DMS53 treated with DMSO at 0.1 percent for 48 hours (cell line): ENCODE measurements at regions not wholly inside any gene's neighbourhood (a gene's known extent, or its start where the extent isn't known, plus 50 kb on each side); places are given as distances from the start of the nearest gene placed in this dataset.
"Not testable (repeated sequence)": the region's sequence is repeated elsewhere in the genome, so short reads cannot be mapped to it uniquely, and the experiment has no call there.

Experiments
- DNase-seq: peaks from one replicate; lab custom pipeline; 2025; ENCODE audit not compliant: unreplicated experiment; lab: John Stamatoyannopoulos, UW

DNA sequence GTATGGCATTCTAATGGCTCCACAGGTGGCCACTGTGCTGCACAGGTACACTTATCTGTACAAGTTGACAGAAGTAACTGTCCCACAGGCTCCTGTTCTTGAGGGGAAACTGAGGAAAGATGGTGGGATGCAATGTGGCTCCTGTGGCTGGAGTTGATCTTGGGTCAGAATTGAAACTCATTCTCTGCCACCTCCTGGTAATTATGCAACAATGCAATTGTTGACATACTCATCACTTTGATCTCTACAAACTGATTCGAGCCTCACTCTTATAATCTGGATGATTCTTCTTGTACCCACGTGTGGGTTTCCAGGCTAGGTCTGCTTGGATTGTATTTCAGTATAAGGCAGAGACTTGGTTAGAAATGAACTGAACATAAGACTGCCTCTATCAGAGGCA is 148.8 kb downstream of the CCNG2 start:
- no peak for DNase-seq

DNA sequence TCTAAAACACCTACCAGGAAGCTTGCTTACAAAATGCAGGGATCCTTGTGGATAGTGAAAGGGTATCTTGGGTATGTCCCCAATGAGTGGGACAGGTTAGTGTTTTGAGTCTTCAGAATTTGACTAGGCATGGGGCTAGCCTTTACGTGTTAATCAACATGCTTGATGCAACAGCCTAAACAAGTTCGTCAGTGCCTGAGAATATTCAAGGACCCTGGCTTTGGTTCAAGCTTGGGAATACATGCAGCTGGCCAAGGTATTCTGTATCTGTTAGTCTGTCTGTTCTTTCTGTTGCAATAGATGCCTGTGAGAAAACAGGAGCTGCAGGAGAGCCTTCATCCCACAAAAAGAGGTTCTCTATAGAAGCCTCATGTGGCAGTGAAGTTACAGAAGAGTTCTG is 149.5 kb downstream of the CCNG2 start:
- no peak for DNase-seq

DNA sequence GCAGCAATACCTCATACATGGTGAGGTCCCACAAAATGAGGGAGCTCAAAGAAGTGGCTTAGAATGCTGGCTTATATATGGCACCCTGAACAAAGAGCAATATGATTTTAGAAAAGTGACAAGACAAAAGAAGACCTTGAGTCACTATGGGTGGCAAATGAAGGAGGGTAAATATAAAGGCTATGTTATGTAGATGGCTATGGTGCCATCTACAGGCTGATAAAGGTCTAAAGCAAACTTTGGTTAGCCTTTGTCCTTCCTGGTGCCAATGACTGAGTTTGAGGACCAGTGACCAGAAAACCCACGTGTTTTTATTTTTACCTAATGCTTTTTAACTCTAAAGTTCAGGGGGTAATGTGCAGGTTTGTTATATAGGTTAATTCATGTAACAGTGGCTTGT is 151.8 kb downstream of the CCNG2 start:
- peak; percentile 55 for DNase-seq

DNA sequence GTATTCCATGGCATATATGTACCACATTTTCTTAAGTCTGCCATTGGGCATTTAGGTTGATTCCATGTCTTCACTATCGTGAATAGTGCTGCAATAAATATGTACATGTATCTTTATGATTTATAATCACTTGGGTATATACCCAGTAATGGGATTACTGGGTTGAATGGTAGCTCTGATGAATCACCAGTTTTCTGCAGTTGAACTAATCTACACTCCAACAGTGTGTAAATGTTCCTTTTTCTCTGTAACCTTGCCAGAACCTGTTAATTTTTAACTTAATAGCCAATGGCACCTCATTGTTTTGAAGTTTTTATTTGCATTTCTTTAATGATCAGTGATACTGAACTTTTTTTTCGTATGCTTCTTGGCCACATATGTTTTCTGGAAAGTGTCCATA is 152.5 kb downstream of the CCNG2 start:
- no peak for DNase-seq

DNA sequence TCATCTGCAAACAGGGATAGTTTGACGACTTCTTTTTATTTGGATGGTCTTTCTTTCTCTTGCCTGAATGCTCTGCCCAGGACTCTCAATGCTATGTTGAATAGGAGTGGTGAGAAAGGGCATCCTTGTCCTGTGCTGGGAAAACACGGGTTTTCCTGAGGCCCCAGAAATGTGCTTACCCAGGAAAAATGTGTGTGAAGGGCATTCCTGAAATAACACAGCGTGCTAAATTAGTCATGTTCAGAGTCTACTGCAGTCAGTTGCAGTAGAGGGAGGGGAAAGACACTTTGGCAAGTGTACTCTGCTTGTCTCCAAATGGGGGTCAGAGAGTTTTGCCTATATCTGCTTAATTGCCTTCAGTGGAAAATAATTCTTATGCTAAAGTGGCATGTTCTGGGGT is 153.9 kb downstream of the CCNG2 start:
- DNase-seq: no peak

DNA sequence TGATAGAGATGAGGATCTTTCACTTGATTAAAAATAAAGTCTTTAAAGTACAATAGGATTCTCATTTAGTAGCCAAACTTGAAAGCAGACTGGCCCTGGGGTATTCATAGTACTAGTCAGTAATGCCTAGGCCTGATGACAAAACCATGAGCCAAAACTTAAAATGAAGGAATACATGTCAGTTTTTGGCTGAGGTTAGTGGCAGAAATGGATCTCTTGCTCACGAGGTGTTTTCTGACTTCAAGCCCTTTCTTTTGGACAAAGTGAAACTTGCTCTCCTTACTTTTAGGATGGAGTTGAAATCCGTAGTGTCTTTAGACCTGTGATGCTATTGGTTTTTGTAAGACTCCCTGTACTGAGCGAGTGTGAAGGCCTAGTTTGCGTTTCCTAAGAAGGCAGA is 157.7 kb downstream of the CCNG2 start:
- no peak for DNase-seq

DNA sequence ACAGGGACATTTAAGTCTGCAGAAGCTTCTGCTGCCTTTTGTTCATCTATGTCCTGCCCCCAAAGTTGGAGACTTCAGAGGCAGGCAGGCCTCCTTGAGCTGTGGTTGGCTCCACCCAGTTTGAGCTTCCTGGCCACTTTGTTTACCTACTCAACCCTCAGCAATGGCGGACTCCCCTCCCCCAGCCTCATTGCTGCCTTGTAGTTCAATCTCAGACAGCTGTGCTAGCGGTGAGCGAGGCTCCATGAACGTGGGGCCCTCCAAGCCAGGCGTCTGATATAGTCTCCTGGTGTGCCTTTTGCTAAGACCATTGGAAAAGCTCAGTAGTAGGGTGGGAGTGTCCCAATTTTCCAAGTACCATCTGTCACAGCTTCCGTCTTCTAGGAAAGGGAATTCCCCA is 170.1 kb downstream of the CCNG2 start:
- DNase-seq: no peak

DNA sequence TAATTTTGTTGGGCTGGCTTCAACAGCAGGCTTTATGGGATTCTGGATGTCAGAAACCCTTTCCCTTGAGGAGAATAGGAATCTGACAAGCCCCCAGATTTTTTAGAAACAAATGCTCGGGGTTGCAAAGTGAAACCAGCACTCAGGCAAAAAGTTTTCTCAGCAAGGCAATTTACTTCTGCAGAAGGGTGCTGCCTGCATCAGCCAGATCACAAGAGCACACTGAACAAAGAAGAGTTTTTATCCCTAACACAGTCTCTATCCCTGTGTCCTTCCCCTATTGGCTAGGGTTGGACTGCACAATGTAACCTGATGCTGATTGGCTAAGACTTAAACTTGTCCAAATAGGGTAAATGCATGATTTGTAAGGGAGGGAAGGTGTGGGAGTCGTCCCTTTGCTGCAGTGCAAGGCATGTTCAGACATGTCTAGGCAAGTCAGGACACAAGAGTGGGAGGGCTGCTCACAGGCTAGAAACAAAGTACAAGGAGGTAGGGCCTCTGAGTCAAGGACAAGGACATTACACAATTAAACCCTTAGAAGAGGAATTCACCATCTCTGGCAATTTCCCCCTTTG is 175.8 kb downstream of the CCNG2 start:
- DNase-seq: no peak

DNA sequence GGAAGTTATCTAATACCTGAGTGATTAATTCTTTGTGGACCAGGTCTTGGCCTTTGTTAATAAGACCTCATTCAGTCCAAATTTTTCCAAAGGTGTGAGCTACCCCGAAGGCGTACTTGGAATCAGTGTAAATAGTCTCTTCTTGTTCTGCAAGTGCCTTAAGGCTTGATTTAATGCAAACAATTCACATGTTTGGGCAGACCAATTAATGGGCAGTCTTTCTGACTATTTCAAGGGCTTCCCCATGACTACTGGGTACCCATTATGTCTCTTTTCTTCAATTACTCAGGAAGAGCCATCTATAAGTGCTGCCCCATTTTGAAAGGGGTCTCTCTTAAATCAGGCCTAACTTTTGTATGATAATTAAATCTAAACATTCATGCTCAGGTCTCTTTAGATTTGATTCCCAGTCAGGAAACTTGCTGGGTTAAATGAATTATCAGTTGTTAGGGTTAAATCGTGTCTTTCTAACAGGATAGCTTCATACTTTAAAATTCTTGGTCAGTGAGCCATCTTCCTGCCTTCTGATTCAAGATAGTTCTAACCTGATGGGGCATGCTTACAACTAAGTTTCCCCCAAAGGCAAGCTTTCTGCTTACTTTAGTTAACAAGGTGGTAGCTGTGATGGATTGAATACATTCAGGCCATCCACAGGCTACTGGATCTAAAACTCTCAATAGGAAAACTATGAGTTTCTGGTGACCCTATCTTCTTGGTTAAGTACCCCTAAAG is 179.6 kb downstream of the CCNG2 start:
- no peak for DNase-seq

DNA sequence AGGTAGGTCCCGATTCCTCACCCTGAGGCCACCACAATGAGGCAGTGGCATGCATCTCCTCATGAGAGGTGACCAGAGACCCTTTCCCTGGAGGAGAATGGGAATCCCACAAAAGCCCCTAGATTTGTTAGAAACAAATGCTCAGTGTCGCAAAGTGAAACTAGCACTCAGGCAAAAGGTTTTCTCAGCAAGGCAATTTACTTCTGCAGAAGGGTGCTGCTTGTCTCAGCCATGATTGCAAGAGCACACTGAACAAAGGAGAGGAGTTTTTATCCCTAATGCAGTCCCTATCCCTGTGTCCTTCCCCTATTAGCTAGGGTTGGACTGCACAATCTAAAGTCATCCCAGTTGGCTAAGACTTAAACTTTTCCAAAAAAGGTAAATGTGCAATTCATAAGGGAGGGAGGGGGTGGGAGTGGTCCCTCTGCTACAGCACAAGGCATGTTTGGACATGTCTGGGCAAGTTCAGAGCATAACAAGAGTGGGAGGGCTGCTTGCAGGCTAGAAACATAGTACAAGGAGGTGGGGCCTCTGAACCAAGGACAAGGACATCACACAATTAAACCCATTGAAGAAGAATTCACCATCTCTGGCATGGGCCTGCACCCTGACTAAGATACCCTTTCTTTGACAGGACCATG is 185.3 kb downstream of the CCNG2 start:
- no peak for DNase-seq

DNA sequence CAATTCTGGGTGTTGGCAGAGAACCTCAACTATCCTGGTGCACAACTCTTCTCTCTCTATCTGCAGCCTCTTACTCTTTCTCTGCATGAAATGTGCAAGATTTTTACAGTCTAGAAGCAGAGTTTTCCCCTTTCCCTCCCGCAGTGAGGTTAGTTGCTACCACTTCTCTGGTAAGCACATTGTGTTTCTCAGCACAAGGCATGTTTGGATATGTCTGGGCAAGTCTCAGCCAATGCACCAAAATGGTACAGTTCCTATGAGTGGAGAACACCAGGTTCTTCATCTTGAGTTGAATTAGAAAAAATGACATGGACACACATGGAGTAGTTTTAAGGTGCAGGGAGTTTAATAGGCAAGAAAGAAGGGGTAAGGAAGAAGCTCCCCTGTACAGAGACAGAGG is 187.0 kb downstream of the CCNG2 start:
- DNase-seq: no peak

DNA sequence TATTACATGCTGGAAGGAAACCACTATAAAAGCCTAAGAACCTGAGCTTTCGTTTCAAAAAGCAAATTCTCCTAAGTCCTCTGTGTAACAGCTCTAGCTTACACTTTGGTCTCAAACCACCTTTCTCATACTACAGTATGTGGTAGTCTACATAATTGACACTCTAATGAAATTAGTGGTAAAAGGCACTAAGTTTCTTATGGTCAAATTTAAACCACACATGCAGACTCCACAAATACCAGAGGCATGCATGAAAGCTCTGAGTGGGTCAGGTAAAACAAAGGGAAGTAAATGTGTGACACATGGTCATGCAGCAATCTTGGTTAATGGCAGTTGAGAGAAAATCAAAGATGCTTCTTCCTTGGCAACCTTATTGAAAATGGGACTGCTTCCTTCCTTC is 187.8 kb downstream of the CCNG2 start:
- no peak for DNase-seq

DNA sequence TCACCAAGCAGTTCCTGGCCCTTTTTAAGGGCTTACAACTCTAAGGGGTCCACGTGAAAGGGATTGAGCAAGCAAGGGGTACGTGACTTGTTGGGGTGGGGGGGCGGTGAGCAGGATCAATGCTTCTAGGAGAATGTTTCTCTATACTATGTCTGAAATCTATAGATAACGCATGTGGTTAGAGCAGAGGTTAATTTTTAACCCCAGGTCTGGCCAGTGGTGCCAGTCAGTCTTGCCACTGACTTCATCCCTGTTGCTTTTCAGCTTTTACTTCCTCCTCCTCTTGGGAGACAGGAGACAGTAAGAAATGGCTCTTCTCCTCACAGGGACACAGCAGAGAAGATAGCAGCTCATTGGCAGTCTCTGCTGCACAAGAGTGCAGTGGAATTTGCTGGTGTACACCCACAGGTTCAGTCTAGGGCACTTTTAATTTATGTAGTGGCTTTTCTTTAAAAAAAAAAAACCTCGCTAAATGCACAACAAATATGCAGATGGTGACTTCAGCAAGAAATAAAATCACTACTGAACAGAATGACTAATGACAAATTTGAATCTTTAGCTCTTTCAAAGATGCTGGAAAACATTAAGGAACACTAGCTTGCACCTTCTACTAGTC is 190.5 kb downstream of the CCNG2 start:
- DNase-seq: peak; percentile 79

DNA sequence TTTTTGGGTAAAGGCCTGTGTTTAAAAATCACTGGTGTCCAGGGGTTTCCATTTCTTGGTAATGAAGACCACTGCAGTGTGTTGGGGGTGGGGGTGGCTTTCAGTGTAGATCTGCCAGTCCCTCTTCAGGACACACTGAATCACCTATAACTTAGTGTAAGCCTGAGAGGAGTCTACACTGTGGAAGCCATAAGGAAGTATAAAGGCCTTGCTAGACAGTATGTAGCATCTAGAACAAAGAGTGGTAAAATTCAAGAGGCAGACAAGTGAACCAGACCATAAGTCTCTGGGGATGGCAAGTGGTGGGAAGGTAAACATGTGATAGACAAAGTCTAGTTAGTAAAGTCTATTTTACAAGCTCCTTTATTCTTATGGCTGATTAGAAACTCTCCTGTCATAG is 191.8 kb downstream of the CCNG2 start:
- DNase-seq: no peak

DNA sequence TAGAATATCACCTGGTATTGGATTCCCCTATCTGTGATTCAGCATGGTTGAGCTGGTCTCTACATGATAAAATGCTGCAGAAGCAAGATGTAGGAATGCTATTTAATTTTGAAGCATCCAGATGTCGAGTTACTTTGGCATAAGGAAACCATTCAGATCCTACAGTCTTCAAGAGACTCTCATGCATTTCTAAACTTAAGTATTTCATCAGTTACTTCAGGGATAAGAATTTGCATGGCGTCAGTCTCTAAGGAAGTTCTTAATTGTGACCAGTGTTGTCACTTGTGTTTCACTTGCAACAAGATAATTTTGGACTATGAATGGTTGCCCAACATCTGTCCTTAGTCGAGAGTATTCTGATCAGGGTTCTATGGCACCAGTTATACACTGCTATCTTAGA is 192.4 kb downstream of the CCNG2 start:
- no peak for DNase-seq

DNA sequence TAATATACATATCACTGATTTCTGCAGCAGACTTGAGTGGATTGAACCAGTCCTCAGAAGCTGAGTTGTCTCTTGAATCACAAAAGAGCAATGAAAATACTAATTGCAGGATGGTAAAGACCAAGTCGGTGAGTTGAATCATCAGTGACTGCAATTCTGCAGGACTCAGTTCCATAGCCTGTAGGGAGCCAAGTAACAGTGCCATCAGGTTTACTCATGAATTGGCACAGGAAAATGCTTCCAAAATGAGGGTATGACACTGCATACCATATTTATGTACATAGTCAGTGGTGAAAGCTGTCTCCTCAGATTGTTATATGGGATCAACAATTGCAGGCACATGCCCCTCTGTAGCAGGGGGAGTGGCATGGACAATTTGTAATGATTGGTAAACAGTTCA is 192.8 kb downstream of the CCNG2 start:
- no peak for DNase-seq

DNA sequence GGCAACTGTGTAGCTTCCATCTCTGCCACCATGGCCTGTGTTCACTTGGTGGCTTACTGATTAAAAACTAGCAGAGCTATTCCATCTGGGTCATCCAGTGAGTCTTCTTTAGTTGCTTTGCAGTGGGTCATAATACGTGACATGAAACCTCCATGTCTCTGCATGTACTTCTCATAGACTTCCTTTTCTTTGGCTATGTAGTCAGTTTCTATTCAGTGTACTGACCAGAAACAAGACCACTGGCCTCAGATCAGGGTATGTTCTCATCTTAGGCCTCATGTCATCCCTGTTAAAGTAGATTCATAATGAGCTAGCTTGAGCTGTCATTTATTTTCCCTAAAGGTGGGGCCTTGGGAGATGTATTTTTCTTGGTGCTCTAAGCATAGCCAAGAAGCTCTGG is 195.2 kb downstream of the CCNG2 start:
- DNase-seq: no peak

DNA sequence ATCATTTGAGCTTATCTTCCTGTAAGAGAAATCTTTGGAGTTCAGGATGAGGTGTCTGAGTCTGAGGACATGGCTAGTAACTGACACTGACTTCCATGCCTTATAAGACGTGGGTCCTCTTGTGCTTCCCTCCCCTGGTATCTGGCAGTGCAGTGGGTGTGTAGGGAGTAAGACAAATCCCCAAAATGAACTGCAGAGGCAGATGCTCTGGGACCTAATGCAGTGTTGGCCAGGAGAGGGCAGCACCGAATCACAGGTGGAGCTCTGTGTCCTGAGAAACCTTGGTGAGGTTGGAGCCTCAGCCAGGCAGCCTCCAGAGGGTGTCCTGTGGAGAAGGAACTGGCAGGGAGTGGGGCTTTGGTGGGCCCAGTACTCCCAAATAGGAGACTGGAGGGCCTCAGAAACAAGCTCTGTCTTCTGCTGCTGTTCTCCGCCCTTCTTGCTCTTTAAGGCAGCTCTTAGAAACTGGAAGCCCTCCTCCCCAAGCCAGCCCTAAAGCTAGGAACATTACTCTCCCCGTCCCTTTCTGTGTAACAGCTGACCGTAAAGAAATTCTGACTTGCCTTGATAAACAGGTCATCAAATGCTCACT is 196.8 kb downstream of the CCNG2 start:
- not testable (repeated sequence) for DNase-seq

DNA sequence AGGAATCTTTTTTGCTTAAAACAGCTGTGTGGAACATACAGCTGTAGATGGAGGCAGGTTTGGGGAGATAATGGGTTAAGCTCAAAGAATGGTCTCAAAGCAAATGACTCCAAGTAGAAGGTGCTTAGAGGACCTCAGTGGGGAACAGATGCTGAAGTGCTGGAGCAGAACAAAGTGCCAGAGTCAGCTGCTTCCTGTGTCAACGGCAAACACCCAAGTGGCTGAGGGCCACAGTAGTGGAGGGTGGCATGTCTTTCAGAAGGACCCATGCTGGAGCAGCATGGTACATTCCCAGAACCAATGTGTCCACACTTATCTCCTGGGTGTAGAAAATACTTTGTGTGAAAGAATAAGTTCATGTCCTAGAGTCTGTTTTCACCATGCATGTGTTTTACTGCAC is 197.5 kb downstream of the CCNG2 start:
- DNase-seq: peak; percentile 40

DNA sequence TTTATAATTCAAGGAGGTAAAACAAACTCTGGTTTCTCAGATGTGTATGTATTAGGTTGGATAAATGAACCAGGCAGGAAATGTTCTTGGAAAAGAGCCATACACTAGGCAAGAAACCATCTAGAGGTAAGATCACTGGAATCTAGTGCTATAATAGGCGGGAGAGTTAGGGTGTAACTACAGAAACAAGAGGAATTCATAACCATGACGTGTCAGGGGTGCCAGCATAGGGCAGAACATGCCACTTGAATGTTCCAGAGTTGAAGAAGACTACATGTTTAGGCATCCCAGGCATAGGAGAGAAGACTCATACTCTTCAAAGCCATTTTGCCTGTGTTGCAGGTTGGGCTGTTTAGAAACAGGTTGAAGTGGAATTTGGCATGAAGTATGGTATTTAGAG is 198.7 kb downstream of the CCNG2 start:
- DNase-seq: no peak

DNA sequence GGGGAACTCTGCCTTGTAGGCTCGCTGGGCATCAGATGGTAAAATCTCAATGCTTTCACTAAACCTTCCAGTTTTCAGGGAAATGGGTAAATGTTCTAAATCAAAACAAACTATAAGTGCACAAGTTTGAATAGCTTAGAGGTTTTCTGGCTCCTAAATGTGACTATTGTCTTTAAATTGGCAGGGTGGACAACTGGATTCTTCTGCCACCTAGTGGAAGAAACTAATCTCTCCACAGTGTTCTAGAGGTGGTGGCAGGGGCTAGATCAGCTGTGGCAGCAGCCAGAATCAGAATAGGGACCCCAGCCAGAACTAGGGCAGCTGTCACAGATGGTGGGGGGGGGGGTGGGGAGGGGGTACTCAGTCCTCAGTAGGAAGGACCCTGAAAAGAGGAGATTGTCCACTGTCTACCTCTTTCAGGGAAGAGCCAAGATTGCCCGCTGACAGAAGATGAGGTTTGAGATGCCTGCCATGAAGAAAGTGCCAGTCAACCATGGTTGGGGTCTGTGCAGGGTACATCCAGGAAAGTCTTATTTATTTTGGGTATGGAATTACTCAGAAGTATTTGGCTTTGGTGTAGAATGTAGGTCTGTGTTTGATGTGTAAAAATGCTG is 201.4 kb downstream of the CCNG2 start:
- DNase-seq: peak; percentile 17
